ENCODE measurements at regions not wholly inside any gene's neighbourhood (a gene's known extent, or its start where the extent isn't known, plus 50 kb on each side); places are given as distances from the start of the nearest gene placed in this dataset.

DNA sequence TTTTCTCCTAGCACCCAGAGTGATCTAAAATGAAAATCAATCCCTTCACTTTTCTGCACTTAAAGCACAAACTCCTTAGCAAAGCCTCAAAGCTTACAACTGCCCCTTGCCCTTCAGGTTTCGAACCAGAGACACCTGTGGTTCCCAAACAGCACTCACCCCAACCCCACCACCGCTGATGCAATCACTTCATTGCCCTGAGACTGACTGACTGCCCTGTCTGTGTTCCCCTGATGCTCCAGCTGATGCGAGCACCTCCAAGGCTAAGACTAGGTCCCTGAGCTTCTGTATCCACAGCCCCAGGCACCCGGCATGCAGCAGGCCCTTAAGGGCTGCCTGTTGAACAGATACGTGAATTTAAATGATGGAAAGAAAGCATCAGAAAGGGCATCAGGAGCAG lies 127.3 kb downstream of the ZNF621 start:
- TF ChIP-seq, protein P1, sequence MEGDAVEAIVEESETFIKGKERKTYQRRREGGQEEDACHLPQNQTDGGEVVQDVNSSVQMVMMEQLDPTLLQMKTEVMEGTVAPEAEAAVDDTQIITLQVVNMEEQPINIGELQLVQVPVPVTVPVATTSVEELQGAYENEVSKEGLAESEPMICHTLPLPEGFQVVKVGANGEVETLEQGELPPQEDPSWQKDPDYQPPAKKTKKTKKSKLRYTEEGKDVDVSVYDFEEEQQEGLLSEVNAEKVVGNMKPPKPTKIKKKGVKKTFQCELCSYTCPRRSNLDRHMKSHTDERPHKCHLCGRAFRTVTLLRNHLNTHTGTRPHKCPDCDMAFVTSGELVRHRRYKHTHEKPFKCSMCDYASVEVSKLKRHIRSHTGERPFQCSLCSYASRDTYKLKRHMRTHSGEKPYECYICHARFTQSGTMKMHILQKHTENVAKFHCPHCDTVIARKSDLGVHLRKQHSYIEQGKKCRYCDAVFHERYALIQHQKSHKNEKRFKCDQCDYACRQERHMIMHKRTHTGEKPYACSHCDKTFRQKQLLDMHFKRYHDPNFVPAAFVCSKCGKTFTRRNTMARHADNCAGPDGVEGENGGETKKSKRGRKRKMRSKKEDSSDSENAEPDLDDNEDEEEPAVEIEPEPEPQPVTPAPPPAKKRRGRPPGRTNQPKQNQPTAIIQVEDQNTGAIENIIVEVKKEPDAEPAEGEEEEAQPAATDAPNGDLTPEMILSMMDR (IDR thresholded peaks at IDR 0.05 in 4 of 5, conservative IDR thresholded peaks at IDR 0.05 in 1 of 5) = no peak
- TF ChIP-seq POLR2A (IDR thresholded peaks at IDR 0.05) = no peak
